ENCODE measurements at regions not wholly inside any gene's neighbourhood (a gene's known extent, or its start where the extent isn't known, plus 50 kb on each side); places are given as distances from the start of the nearest gene placed in this dataset.

DNA sequence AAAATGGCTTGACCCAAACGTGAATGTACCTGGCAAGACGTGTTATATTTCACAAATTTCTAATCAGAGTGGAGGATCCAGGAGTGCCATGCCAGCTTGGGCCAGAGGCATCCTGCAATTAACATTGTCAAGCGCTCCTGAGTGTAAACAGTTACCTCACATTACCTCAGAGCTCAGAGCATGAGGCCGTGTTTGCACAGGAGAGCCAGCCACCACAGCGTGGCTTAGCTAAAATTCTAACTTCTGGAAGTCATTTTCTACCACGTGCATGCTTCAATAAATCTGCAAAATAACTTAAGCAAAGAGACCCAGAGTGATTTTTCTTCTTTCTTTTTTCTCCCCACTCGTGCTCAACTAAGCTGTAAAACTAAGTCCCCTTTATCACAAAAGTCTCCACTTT is 769.0 kb downstream of the KCNJ2 start:
- ChIA-PET POLR2A (no interaction called here), CTCF (no interaction called here)
- H2AFZ ChIP-seq (ENCODE audit: insufficient read depth, low read depth, low read length, poor library complexity, severe bottlenecking), result no peak overlapping the region
- no peak overlapping the region for H3K4me3 ChIP-seq (ENCODE audit: control extremely low read depth in 1 of 5, extremely low read depth in 1 of 5, insufficient read depth in 1 of 5, low read depth in 2 of 5, low read length in 4 of 5)
- no peak for ATAC-seq (ENCODE audit: low read depth)
- no peak overlapping the region for H3K27ac ChIP-seq (ENCODE audit: low read length in 2 of 2)
- H3K79me2 ChIP-seq (ENCODE audit: control insufficient read depth, insufficient read depth, low read length), result no peaks in the 10 kb centered on the region
- Mint-ChIP-seq H3K4me3 (no peak overlapping the region), H3K27ac (no peak overlapping the region), H3K27me3 (no peaks in the 10 kb centered on the region), H3K9me3 (ENCODE audit: insufficient read depth) (no peaks in the 10 kb centered on the region), H3K4me1 (no peaks in the 10 kb centered on the region)
- H3K36me3 ChIP-seq (replicated peaks in 1 of 2; ENCODE audit: control extremely low read depth in 1 of 2, control insufficient read depth in 1 of 2, extremely low read depth in 1 of 2, insufficient read depth in 2 of 2, low read length in 1 of 2), result no peaks in the 10 kb centered on the region
- no peak for DNase-seq
- H3K4me2 ChIP-seq (replicated peaks; ENCODE audit: low read depth, low read length, poor library complexity, severe bottlenecking), result no peak overlapping the region
- H4K20me1 ChIP-seq (ENCODE audit: control insufficient read depth, insufficient read depth, low read length, poor library complexity, severe bottlenecking), result no peaks in the 10 kb centered on the region
- no peak overlapping the region for H3K9ac ChIP-seq (ENCODE audit: low read length)
- intact Hi-C loops (cut with micrococcal nuclease), result no loop called here
- peaks cover 0 to 1% (median 0%) of the 10 kb centered on the region in 3 donors for H3K9me3 ChIP-seq (ENCODE audit: control extremely low read depth in 1 of 3, control insufficient read depth in 2 of 3, insufficient read depth in 1 of 3, low read length in 2 of 3)
- no peaks in the 10 kb centered on the region for H3K4me1 ChIP-seq (ENCODE audit: control insufficient read depth in 2 of 2, insufficient read depth in 2 of 2, low read length in 2 of 2)
- no peaks in the 10 kb centered on the region for H3K27me3 ChIP-seq (replicated peaks in 1 of 4; ENCODE audit: control extremely low read depth in 1 of 4, control insufficient read depth in 3 of 4, insufficient read depth in 4 of 4, low read length in 3 of 4)
- WGBS (ENCODE audit: insufficient coverage), result 81% methylated on average over 6 of the region's 7 CpGs
- no peak for TF ChIP-seq EZH2 (IDR thresholded peaks at IDR 0.05; ENCODE audit: borderline replicate concordance, insufficient read depth, low read depth, low read length, poor library complexity, severe bottlenecking)
- TF ChIP-seq, protein P1, sequence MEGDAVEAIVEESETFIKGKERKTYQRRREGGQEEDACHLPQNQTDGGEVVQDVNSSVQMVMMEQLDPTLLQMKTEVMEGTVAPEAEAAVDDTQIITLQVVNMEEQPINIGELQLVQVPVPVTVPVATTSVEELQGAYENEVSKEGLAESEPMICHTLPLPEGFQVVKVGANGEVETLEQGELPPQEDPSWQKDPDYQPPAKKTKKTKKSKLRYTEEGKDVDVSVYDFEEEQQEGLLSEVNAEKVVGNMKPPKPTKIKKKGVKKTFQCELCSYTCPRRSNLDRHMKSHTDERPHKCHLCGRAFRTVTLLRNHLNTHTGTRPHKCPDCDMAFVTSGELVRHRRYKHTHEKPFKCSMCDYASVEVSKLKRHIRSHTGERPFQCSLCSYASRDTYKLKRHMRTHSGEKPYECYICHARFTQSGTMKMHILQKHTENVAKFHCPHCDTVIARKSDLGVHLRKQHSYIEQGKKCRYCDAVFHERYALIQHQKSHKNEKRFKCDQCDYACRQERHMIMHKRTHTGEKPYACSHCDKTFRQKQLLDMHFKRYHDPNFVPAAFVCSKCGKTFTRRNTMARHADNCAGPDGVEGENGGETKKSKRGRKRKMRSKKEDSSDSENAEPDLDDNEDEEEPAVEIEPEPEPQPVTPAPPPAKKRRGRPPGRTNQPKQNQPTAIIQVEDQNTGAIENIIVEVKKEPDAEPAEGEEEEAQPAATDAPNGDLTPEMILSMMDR (IDR thresholded peaks at IDR 0.05), result no peak

DNA sequence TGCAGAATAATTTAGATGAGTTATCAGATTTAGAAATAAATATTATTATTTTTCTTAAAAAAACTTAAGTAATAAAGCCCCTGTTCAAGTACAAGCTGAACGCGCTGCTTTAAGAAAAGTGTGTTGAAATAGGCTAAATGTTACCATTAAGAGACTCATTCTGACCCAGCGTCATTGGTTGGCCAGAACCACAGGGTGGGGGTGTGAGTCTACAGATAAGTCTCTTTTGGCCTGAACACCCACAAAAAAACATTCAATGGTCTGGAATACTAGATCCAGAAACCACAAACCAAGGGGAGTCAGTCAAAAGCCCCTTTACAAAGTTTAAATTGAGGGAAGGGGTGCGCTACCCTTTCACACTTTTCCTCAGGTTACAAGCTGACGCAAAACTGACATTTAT is 776.1 kb downstream of the KCNJ2 start:
- peaks cover 0 to 11% (median 3%) of the 10 kb centered on the region in 3 donors for H3K9me3 ChIP-seq (ENCODE audit: control extremely low read depth in 1 of 3, control insufficient read depth in 2 of 3, insufficient read depth in 1 of 3, low read length in 2 of 3)
- no peak overlapping the region for H3K4me3 Mint-ChIP-seq
- H4K20me1 ChIP-seq (ENCODE audit: control insufficient read depth, insufficient read depth, low read length, poor library complexity, severe bottlenecking), result no peaks in the 10 kb centered on the region
- WGBS (ENCODE audit: insufficient coverage), result no CpG with 5 or more reads among the region's 5 CpGs
- DNase-seq (no peak), ATAC-seq (ENCODE audit: low read depth) (no peak)
- no peaks in the 10 kb centered on the region for H3K79me2 ChIP-seq (ENCODE audit: control insufficient read depth, insufficient read depth, low read length)
- H3K9me3 Mint-ChIP-seq (ENCODE audit: insufficient read depth), result peaks cover 1% of the 10 kb centered on the region
- no peak overlapping the region for H3K27ac ChIP-seq (ENCODE audit: low read length in 2 of 2)
- TF ChIP-seq EZH2 (IDR thresholded peaks at IDR 0.05; ENCODE audit: borderline replicate concordance, insufficient read depth, low read depth, low read length, poor library complexity, severe bottlenecking), result no peak
- TF ChIP-seq, protein P1 (IDR thresholded peaks at IDR 0.05), result no peak
- no peak overlapping the region for H3K27ac Mint-ChIP-seq
- CTCF ChIA-PET, result no interaction called here
- no peak overlapping the region for H3K4me2 ChIP-seq (replicated peaks; ENCODE audit: low read depth, low read length, poor library complexity, severe bottlenecking)
- H3K4me3 ChIP-seq (ENCODE audit: control extremely low read depth in 1 of 5, extremely low read depth in 1 of 5, insufficient read depth in 1 of 5, low read depth in 2 of 5, low read length in 4 of 5), result no peak overlapping the region
- H3K27me3 Mint-ChIP-seq, result no peaks in the 10 kb centered on the region
- POLR2A ChIA-PET, result no interaction called here
- H2AFZ ChIP-seq (ENCODE audit: insufficient read depth, low read depth, low read length, poor library complexity, severe bottlenecking), result no peak overlapping the region
- H3K4me1 Mint-ChIP-seq, result no peaks in the 10 kb centered on the region
- intact Hi-C loops (cut with micrococcal nuclease), result no loop called here
- H3K4me1 ChIP-seq (ENCODE audit: control insufficient read depth in 2 of 2, insufficient read depth in 2 of 2, low read length in 2 of 2), result no peaks in the 10 kb centered on the region
- no peak overlapping the region for H3K9ac ChIP-seq (ENCODE audit: low read length)
- H3K27me3 ChIP-seq (replicated peaks in 1 of 4; ENCODE audit: control extremely low read depth in 1 of 4, control insufficient read depth in 3 of 4, insufficient read depth in 4 of 4, low read length in 3 of 4), result no peaks in the 10 kb centered on the region
- no peaks in the 10 kb centered on the region for H3K36me3 ChIP-seq (replicated peaks in 1 of 2; ENCODE audit: control extremely low read depth in 1 of 2, control insufficient read depth in 1 of 2, extremely low read depth in 1 of 2, insufficient read depth in 2 of 2, low read length in 1 of 2)

Data from B cell (primary cell).